SK-N-MC (cell line): ENCODE measurements at regions not wholly inside any gene's neighbourhood (a gene's known extent, or its start where the extent isn't known, plus 50 kb on each side); places are given as distances from the start of the nearest gene placed in this dataset.

Experiments
- DNase-seq: peaks from one replicate; pipeline ENCODE4 v3.0.0-alpha.2; 2011; ENCODE audit warnings: low read depth, low spot score
- H3K27ac ChIP-seq: fragments of 200-600 bp; sonication (generic); 2 replicates; pipeline ENCODE4 v1.5.1; 2016; ENCODE audit warnings: mixed run types
- H3K36me3 ChIP-seq: fragments of 200-600 bp; sonication (generic); 2 replicates; pipeline ENCODE4 v1.6.1; 2017; ENCODE audit warnings: antibody characterized with exemption, low read length, mixed read lengths; ENCODE audit not compliant: insufficient read depth
- H3K4me3 ChIP-seq: fragments of 200-600 bp; sonication (generic); 2 replicates; pipeline ENCODE4 v1.5.1; 2016
- H3K9ac ChIP-seq: fragments of 200-600 bp; sonication (generic); 2 replicates; pipeline ENCODE4 v1.8.0; 2017; ENCODE audit warnings: mixed run types, mixed read lengths; ENCODE audit not compliant: insufficient read length
- H3K9me3 ChIP-seq: fragments of 200-600 bp; sonication (generic); 2 replicates; pipeline ENCODE4 v1.6.1; 2017; ENCODE audit warnings: low read depth, mild to moderate bottlenecking, antibody characterized with exemption, low read length, moderate library complexity, mixed read lengths
- EZH2 ChIP-seq: fragments of 200-600 bp; sonication (generic); IDR thresholded peaks from one replicate; pipeline ENCODE4 v1.6.1; 2017; ENCODE audit warnings: antibody characterized with exemption
- FOXP2 ChIP-seq: optimal IDR thresholded peaks from 2 replicates; pipeline ENCODE3; 2011; ENCODE audit warnings: mild to moderate bottlenecking, moderate library complexity; ENCODE audit not compliant: insufficient read depth; ENCODE audit errors: extremely low read length, control extremely low read depth
- POLR2AphosphoS5 ChIP-seq: IDR thresholded peaks from 2 replicates; pipeline ENCODE4 v1.6.1; 2012; ENCODE audit warnings: mild to moderate bottlenecking, low read depth, low read length, borderline replicate concordance

GRCh38 chr3:106268696-106269095 lies 399.9 kb upstream of the CBLB start:
- Histone ChIP-seq H3K9me3 (no peaks in the 10 kb centered on the region), H3K4me3 (no peak overlapping the region), H3K36me3 (no peaks in the 10 kb centered on the region), H3K9ac (no peak overlapping the region), H3K27ac (no peak overlapping the region)
- TF ChIP-seq POLR2AphosphoS5 (no peak), FOXP2 (no peak), EZH2 (no peak)
- DNase-seq: no peak

- DNase-seq: no peak
- H3K9ac ChIP-seq: no peak overlapping the region
- H3K36me3 ChIP-seq: no peaks in the 10 kb centered on the region
- H3K4me3 ChIP-seq: no peak overlapping the region
- H3K9me3 ChIP-seq: no peaks in the 10 kb centered on the region
- no peak for TF ChIP-seq POLR2AphosphoS5
- TF ChIP-seq EZH2: no peak
- no peak for TF ChIP-seq FOXP2
- no peak overlapping the region for H3K27ac ChIP-seq
Observed at GRCh38 chr3:106272302-106272701, 403.5 kb upstream of the CBLB start.

- TF ChIP-seq POLR2AphosphoS5: no peak
- TF ChIP-seq EZH2: no peak
- TF ChIP-seq FOXP2: no peak
- Histone ChIP-seq H3K9ac (no peak overlapping the region), H3K36me3 (no peaks in the 10 kb centered on the region)
Observed at GRCh38 chr3:106275592-106275991, 406.8 kb upstream of the CBLB start.

GRCh38 chr3:106276151-106276550 lies 407.3 kb upstream of the CBLB start:
- Histone ChIP-seq H3K9me3 (no peaks in the 10 kb centered on the region), H3K36me3 (no peaks in the 10 kb centered on the region), H3K9ac (no peak overlapping the region), H3K27ac (no peak overlapping the region), H3K4me3 (no peak overlapping the region)
- DNase-seq: no peak
- no peak for TF ChIP-seq FOXP2
- TF ChIP-seq POLR2AphosphoS5: no peak
- no peak for TF ChIP-seq EZH2

More at GRCh38 chr3:106275592-106275991, 406.8 kb upstream of the CBLB start:
- DNase-seq: no peak
- no peaks in the 10 kb centered on the region for H3K9me3 ChIP-seq
- no peak overlapping the region for H3K27ac ChIP-seq
- no peak overlapping the region for H3K4me3 ChIP-seq

- no peaks in the 10 kb centered on the region for H3K9me3 ChIP-seq
- DNase-seq: no peak
- no peak overlapping the region for H3K9ac ChIP-seq
- no peak overlapping the region for H3K4me3 ChIP-seq
- TF ChIP-seq FOXP2: no peak
- no peak for TF ChIP-seq POLR2AphosphoS5
- no peak for TF ChIP-seq EZH2
- H3K36me3 ChIP-seq: no peaks in the 10 kb centered on the region
- H3K27ac ChIP-seq: no peak overlapping the region
Observed at GRCh38 chr3:106276755-106277612, 408.2 kb upstream of the CBLB start.

GRCh38 chr3:106277731-106278130 lies 408.9 kb upstream of the CBLB start:
- DNase-seq: no peak
- no peak for TF ChIP-seq EZH2
- TF ChIP-seq POLR2AphosphoS5: no peak
- no peak for TF ChIP-seq FOXP2
- H3K4me3 ChIP-seq: no peak overlapping the region
- no peaks in the 10 kb centered on the region for H3K36me3 ChIP-seq
- H3K27ac ChIP-seq: no peak overlapping the region
- no peak overlapping the region for H3K9ac ChIP-seq
- H3K9me3 ChIP-seq: no peaks in the 10 kb centered on the region

GRCh38 chr3:106281221-106281620 lies 412.4 kb upstream of the CBLB start:
- Histone ChIP-seq H3K36me3 (no peaks in the 10 kb centered on the region), H3K27ac (no peak overlapping the region), H3K4me3 (no peak overlapping the region), H3K9me3 (no peaks in the 10 kb centered on the region), H3K9ac (no peak overlapping the region)
- no peak for DNase-seq
- TF ChIP-seq FOXP2 (no peak), POLR2AphosphoS5 (no peak), EZH2 (no peak)

GRCh38 chr3:106282943-106283342 lies 414.1 kb upstream of the CBLB start:
- Histone ChIP-seq H3K9me3 (no peaks in the 10 kb centered on the region), H3K36me3 (no peaks in the 10 kb centered on the region), H3K9ac (no peak overlapping the region), H3K4me3 (no peak overlapping the region), H3K27ac (no peak overlapping the region)
- TF ChIP-seq POLR2AphosphoS5 (no peak), EZH2 (no peak), FOXP2 (no peak)
- DNase-seq: no peak

GRCh38 chr3:106288781-106289180 lies 420.0 kb upstream of the CBLB start:
- no peak for TF ChIP-seq EZH2
- TF ChIP-seq FOXP2: no peak
- TF ChIP-seq POLR2AphosphoS5: no peak
- Histone ChIP-seq H3K4me3 (no peak overlapping the region), H3K36me3 (no peaks in the 10 kb centered on the region), H3K27ac (no peak overlapping the region), H3K9me3 (no peaks in the 10 kb centered on the region), H3K9ac (no peak overlapping the region)
- DNase-seq: no peak
